Lung (tissue), 11 donors: ENCODE measurements at regions not wholly inside any gene's neighbourhood (a gene's known extent, or its start where the extent isn't known, plus 50 kb on each side); places are given as distances from the start of the nearest gene placed in this dataset.

ENCODE experiments used
- ATAC-seq: fragments of 200-7000 bp; cut with Tn5 transposase; one replicate; pipeline ENCODE4 v1.9.1; 2020; ENCODE audit warnings: moderate number of reproducible peaks; ENCODE audit not compliant: insufficient read depth, low FRiP score
- DNase-seq, 3 donors: peaks; one replicate each; pipeline ENCODE4 v3.0.0-alpha.2; 2013 to 2017
- H3K27ac ChIP-seq, 2 donors: one replicate each; pipeline ENCODE4 v1.5.1; 2013; ENCODE audit warnings: mild to moderate bottlenecking in 2 of 2, moderate library complexity in 2 of 2, control low read depth in 1 of 2, inconsistent platforms in 1 of 2, low read depth in 1 of 2, low read length in 1 of 2
- H3K27me3 ChIP-seq, 3 donors: one replicate each; pipeline ENCODE4 v1.5.1; 2013; ENCODE audit warnings: low read length in 2 of 3; ENCODE audit not compliant: control insufficient read depth in 3 of 3, insufficient read depth in 3 of 3
- H3K36me3 ChIP-seq, 4 donors: one replicate each; pipeline ENCODE4 v1.5.1; 2013; ENCODE audit warnings: low read length in 4 of 4, mild to moderate bottlenecking in 1 of 4, moderate library complexity in 1 of 4; ENCODE audit not compliant: control insufficient read depth in 4 of 4, insufficient read depth in 4 of 4
- H3K4me1 ChIP-seq, 5 donors: one replicate each; pipeline ENCODE4 v1.5.1; 2013; ENCODE audit warnings: low read length in 5 of 5, mild to moderate bottlenecking in 2 of 5, moderate library complexity in 1 of 5; ENCODE audit not compliant: control insufficient read depth in 5 of 5, insufficient read depth in 5 of 5
- H3K4me3 ChIP-seq: one replicate; pipeline ENCODE4 v1.5.1; 2013; ENCODE audit warnings: mild to moderate bottlenecking, control low read depth, moderate library complexity
- H3K9ac ChIP-seq, 2 donors: one replicate each; pipeline ENCODE4 v1.5.1; 2013; ENCODE audit warnings: low read length in 2 of 2, control low read depth in 1 of 2; ENCODE audit not compliant: insufficient read depth in 1 of 2
- H3K9me3 ChIP-seq, 4 donors: one replicate each; pipeline ENCODE4 v1.5.1; 2013; ENCODE audit warnings: low read length in 3 of 4, mild to moderate bottlenecking in 1 of 4, moderate library complexity in 1 of 4; ENCODE audit not compliant: control insufficient read depth in 4 of 4, insufficient read depth in 3 of 4
- WGBS, 2 donors: extraction: QIAGEN DNeasy Blood & Tissue Kit; methylation state at CpG; one replicate each; pipeline ENCODE4 v1.1.7; 2013; 5-methylcytosine and 5-hydroxymethylcytosine counted together
- TF ChIP-seq, protein P1 (sequence below): IDR thresholded peaks from 2 replicates; pipeline ENCODE4 v1.5.1; 2012; ENCODE audit warnings: mild to moderate bottlenecking; ENCODE audit errors: control extremely low read depth, extremely low read depth
- donor health status: control.
- donor health status: control.
- donor health status: Bipolar disorder and iron deficiency.
- donor health status: healthy.
- donor health status: DM: yes; HTN: yes; CAD: no.

DNA sequence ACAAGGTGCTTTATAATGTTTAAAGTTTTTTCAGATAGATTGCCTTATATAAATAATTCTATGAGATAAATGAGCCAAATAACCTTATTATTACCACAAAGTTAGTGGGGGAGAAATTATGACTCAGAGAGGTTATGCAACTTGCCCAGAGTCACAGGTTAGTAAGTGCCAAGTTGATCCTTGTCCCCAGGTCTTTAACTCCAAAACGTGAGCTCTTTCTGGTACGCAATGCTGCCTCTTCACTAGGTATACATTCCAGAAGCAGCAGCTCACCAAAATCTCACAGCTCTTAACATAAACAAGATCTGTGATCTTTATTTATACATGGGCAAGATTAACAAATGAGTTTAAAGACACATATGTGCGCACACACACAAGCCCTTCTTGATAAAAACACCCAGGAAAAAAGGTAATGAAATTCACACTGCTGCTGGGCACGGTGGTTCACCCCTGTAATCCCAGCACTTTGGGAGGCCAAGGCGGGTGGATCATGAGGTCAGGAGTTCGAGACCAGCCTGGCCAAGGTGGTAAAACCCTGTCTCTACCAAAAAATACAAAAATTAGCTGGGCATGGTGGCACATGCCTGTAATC, 59.8 kb upstream of the NR2F2 start:
- no peak overlapping the region for H3K27ac ChIP-seq
- TF ChIP-seq, protein P1, sequence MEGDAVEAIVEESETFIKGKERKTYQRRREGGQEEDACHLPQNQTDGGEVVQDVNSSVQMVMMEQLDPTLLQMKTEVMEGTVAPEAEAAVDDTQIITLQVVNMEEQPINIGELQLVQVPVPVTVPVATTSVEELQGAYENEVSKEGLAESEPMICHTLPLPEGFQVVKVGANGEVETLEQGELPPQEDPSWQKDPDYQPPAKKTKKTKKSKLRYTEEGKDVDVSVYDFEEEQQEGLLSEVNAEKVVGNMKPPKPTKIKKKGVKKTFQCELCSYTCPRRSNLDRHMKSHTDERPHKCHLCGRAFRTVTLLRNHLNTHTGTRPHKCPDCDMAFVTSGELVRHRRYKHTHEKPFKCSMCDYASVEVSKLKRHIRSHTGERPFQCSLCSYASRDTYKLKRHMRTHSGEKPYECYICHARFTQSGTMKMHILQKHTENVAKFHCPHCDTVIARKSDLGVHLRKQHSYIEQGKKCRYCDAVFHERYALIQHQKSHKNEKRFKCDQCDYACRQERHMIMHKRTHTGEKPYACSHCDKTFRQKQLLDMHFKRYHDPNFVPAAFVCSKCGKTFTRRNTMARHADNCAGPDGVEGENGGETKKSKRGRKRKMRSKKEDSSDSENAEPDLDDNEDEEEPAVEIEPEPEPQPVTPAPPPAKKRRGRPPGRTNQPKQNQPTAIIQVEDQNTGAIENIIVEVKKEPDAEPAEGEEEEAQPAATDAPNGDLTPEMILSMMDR, result no peak
- ATAC-seq, result no peak
- H3K9ac ChIP-seq, result no peak overlapping the region
- peaks cover 0 to 16% (median 3%) of the 10 kb centered on the region in 4 donors for H3K36me3 ChIP-seq
- 77% methylated on average over 6 of the region's 6 CpGs for WGBS, 2 donors
- H3K27me3 ChIP-seq, result no peaks in the 10 kb centered on the region
- no peaks in the 10 kb centered on the region for H3K9me3 ChIP-seq
- no peak overlapping the region for H3K4me3 ChIP-seq
- no peak for DNase-seq
- H3K4me1 ChIP-seq, result peaks cover 0 to 12% (median 0%) of the 10 kb centered on the region in 5 donors

DNA sequence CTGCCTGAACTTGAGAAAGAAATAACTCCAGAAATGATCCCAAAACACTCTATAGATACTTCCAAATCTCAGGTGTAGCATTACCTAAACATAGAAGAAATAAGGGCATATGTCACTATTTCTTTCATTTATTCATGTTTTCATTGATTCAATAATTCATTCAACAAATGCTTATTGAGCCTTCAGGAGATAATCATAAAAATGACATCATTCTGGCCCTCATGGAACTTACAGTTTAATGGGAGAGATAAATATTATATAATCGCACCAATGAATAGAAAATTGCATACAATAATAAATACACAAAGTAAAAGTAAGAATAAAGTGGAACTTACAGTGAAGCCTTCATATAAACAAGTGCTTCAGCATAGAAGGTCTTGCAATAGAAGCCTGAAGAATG, 58.1 kb upstream of the NR2F2 start:
- H3K9me3 ChIP-seq, result no peaks in the 10 kb centered on the region
- WGBS, 2 donors, result 91 to 98% methylated on average over 1 of the region's 1 CpG
- no peaks in the 10 kb centered on the region for H3K4me1 ChIP-seq
- H3K36me3 ChIP-seq, result peaks cover 0 to 18% (median 3%) of the 10 kb centered on the region in 4 donors
- no peaks in the 10 kb centered on the region for H3K27me3 ChIP-seq
- ATAC-seq, result no peak
- no peak overlapping the region for H3K4me3 ChIP-seq
- H3K9ac ChIP-seq, result no peak overlapping the region
- no peak overlapping the region for H3K27ac ChIP-seq
- TF ChIP-seq, protein P1, result no peak
- DNase-seq, result no peak

DNA sequence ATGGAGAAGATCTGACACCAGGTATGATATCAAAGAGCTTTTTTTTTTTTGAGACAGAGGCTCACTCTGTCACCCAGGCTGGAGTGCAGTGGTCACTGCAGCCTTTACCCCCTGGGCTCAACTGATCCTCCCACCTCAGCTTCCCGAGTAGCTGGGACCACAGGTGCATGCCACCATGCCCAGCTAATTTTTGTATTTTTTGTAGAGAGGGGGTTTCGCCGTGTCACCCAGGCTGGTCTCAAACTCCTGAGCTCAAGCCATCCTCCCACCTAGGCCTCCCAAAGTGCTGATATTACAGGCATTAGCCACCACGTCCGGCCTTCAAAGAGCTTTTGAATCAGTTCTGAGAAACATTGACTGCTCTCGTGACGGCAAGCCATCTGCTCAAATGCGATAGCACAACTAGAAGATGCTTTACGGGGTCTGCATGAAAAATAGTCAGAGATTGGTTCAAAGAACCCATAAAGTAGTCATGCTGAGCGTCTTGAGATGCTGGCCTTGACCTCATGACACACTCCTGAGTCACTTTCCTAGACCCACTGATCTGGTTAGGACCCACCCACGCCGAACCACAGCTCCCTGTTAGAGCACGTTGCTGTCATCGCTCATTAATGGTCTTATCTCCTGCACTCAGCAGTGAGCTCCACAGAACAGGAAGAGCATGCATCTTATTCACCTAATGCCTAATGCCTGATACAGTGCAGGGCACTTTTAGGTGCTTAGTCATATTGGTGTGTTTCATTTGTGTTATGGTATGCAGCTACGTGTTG, 57.0 kb upstream of the NR2F2 start:
- no peak for ATAC-seq
- no peak overlapping the region for H3K9ac ChIP-seq
- no peak overlapping the region for H3K4me3 ChIP-seq
- no peaks in the 10 kb centered on the region for H3K9me3 ChIP-seq
- 90% methylated on average over 15 of the region's 15 CpGs for WGBS, 2 donors
- no peak for DNase-seq
- H3K27ac ChIP-seq, result no peak overlapping the region
- TF ChIP-seq, protein P1, result no peak
- H3K36me3 ChIP-seq, result peaks cover 0 to 18% (median 3%) of the 10 kb centered on the region in 4 donors
- no peaks in the 10 kb centered on the region for H3K27me3 ChIP-seq
- H3K4me1 ChIP-seq, result no peaks in the 10 kb centered on the region
